H1 (cell line): ENCODE measurements at regions not wholly inside any gene's neighbourhood (a gene's known extent, or its start where the extent isn't known, plus 50 kb on each side); places are given as distances from the start of the nearest gene placed in this dataset.

Source experiments
- CTCF ChIA-PET: fragments of 300-600 bp; sonication (Branson Sonifier 250); formaldehyde crosslinking; loops from one replicate; lab custom pipeline; 2021; ENCODE audit not compliant: partially characterized antibody; lab: Charles Lee
- POLR2A ChIA-PET: fragments of 300-600 bp; sonication (Branson Sonifier 250); formaldehyde crosslinking; loops from one replicate; lab custom pipeline; 2021; ENCODE audit warnings: inconsistent platforms; ENCODE audit not compliant: partially characterized antibody; lab: Charles Lee
- DNase-seq, 2 experiments: peaks; one replicate each; pipeline versions ENCODE4 v3.0.0 to v3.0.0-alpha.2; 2010 to 2022; ENCODE audit warnings: low spot score in 2 of 2, low read depth in 1 of 2, mixed read lengths in 1 of 2
- FAIRE-seq: peaks from 2 replicates; lab custom pipeline; 2011; peaks lifted over from hg19 to GRCh38; lab: Jason Lieb, UNC
- H2AFZ ChIP-seq: 2 replicates; pipeline ENCODE4 v1.8.1; 2012; ENCODE audit warnings: low read length, inconsistent platforms
- H2AK5ac ChIP-seq: 2 replicates; pipeline ENCODE4 v1.6.1; 2013; ENCODE audit warnings: low read depth, low read length
- H2BK120ac ChIP-seq: replicated peaks from 2 replicates; pipeline ENCODE3; 2013; ENCODE audit warnings: low read depth, low read length, inconsistent platforms
- H2BK12ac ChIP-seq: 2 replicates; pipeline ENCODE4 v1.6.1; 2013; ENCODE audit warnings: low read depth, low read length
- H2BK15ac ChIP-seq: 2 replicates; pipeline ENCODE4 v1.6.1; 2013; ENCODE audit warnings: low read length
- H2BK20ac ChIP-seq: 2 replicates; pipeline ENCODE4 v1.6.1; 2013; ENCODE audit warnings: low read length
- H2BK5ac ChIP-seq: 2 replicates; pipeline ENCODE4 v1.6.1; 2013; ENCODE audit warnings: low read depth, low read length
- H3K14ac ChIP-seq: 2 replicates; pipeline ENCODE4 v1.6.1; 2013; ENCODE audit warnings: inconsistent platforms; ENCODE audit not compliant: insufficient read length
- H3K18ac ChIP-seq: 2 replicates; pipeline ENCODE4 v1.6.1; 2013; ENCODE audit warnings: low read length; ENCODE audit errors: extremely low read depth
- H3K23ac ChIP-seq: 2 replicates; pipeline ENCODE4 v1.6.1; 2013; ENCODE audit warnings: inconsistent platforms; ENCODE audit not compliant: insufficient read length
- H3K23me2 ChIP-seq: 2 replicates; pipeline ENCODE4 v1.6.1; 2013; ENCODE audit warnings: low read depth, low read length
- H3K27ac ChIP-seq: 2 replicates; pipeline ENCODE4 v1.6.1; 2011; ENCODE audit warnings: low read depth, low read length, inconsistent platforms
- H3K27me3 ChIP-seq, 4 experiments: replicated peaks in 1 of 4; 1 replicate in 1 of 4; 2 replicates in 3 of 4; pipeline versions ENCODE4 v1.6.1 to v1.8.1; 2011 to 2013; ENCODE audit warnings: low read length in 3 of 4, mild to moderate bottlenecking in 3 of 4, inconsistent platforms in 2 of 4, mixed read lengths in 2 of 4, moderate library complexity in 1 of 4; ENCODE audit not compliant: control insufficient read depth in 3 of 4, insufficient read depth in 3 of 4; ENCODE audit errors: extremely low read depth in 1 of 4
- H3K36me3 ChIP-seq, 4 experiments: 2 replicates each; pipeline versions ENCODE4 v1.6.1 to v1.8.1; 2011 to 2013; ENCODE audit warnings: mild to moderate bottlenecking in 4 of 4, low read length in 3 of 4, moderate library complexity in 2 of 4, control low read depth in 1 of 4, inconsistent platforms in 1 of 4; ENCODE audit not compliant: insufficient read depth in 4 of 4, control insufficient read depth in 2 of 4
- H3K4ac ChIP-seq: replicated peaks from 2 replicates; pipeline ENCODE3; 2013; ENCODE audit warnings: low read length, low read depth, mixed read lengths, inconsistent platforms; ENCODE audit not compliant: insufficient read length
- H3K4me1 ChIP-seq, 4 experiments: replicated peaks in 1 of 4; 1 replicate in 1 of 4; 2 replicates in 3 of 4; pipeline versions ENCODE4 v1.6.1 to v1.8.1; 2011 to 2013; ENCODE audit warnings: low read length in 3 of 4, inconsistent platforms in 2 of 4, mixed read lengths in 1 of 4; ENCODE audit not compliant: insufficient read depth in 4 of 4, control insufficient read depth in 3 of 4
- H3K4me2 ChIP-seq, 2 experiments: 2 replicates each; pipeline versions ENCODE4 v1.6.1 to v1.8.1; 2011 to 2013; ENCODE audit warnings: low read depth in 2 of 2, low read length in 2 of 2, control low read depth in 1 of 2, inconsistent platforms in 1 of 2, mild to moderate bottlenecking in 1 of 2; ENCODE audit not compliant: insufficient read depth in 1 of 2
- H3K4me3 ChIP-seq, 4 experiments: fragments of 200-600, 300-600 bp in 1 of 4; sonication (generic), shearing (Covaris generic), sonication (Bioruptor Twin) in 1 of 4; 2 replicates each; pipeline versions ENCODE4 v1.5.1 to v1.8.1; 2011 to 2016; ENCODE audit warnings: low read length in 4 of 4, low read depth in 3 of 4, control low read depth in 2 of 4, inconsistent platforms in 2 of 4, mild to moderate bottlenecking in 2 of 4, mixed read lengths in 1 of 4, moderate library complexity in 1 of 4; ENCODE audit not compliant: insufficient read depth in 2 of 4; ENCODE audit errors: extremely low read depth in 1 of 4
- H3K56ac ChIP-seq: replicated peaks from 2 replicates; pipeline ENCODE3; 2013; ENCODE audit warnings: low read depth, mild to moderate bottlenecking, mixed read lengths, low read length, inconsistent platforms; ENCODE audit not compliant: insufficient read length
- H3K79me1 ChIP-seq: 2 replicates; pipeline ENCODE4 v1.6.1; 2013; ENCODE audit warnings: low read depth, low read length, control low read depth
- H3K79me2 ChIP-seq, 2 experiments: 2 replicates each; pipeline versions ENCODE4 v1.6.1 to v1.8.1; 2012 to 2013; ENCODE audit warnings: low read length in 2 of 2, mild to moderate bottlenecking in 2 of 2, inconsistent platforms in 1 of 2; ENCODE audit not compliant: insufficient read depth in 2 of 2, control insufficient read depth in 1 of 2
- H3K9ac ChIP-seq, 4 experiments: replicated peaks in 1 of 4; 1 replicate in 1 of 4; 2 replicates in 3 of 4; pipeline versions ENCODE4 v1.6.1 to v1.8.1; 2011 to 2013; ENCODE audit warnings: low read depth in 3 of 4, low read length in 3 of 4, control low read depth in 2 of 4, mild to moderate bottlenecking in 2 of 4, moderate library complexity in 2 of 4, inconsistent platforms in 1 of 4; ENCODE audit errors: extremely low read depth in 1 of 4
- H3K9me3 ChIP-seq, 2 experiments: 2 replicates each; pipeline versions ENCODE4 v1.6.1 to v1.8.1; 2012 to 2013; ENCODE audit warnings: mild to moderate bottlenecking in 2 of 2, moderate library complexity in 2 of 2, control low read depth in 1 of 2, inconsistent platforms in 1 of 2, low read depth in 1 of 2, low read length in 1 of 2, mixed read lengths in 1 of 2; ENCODE audit not compliant: insufficient read depth in 2 of 2
- H4K20me1 ChIP-seq, 2 experiments: replicated peaks in 1 of 2; 2 replicates each; pipeline versions ENCODE3 to v1.8.1; 2011 to 2013; ENCODE audit warnings: inconsistent platforms in 2 of 2, low read length in 2 of 2, mild to moderate bottlenecking in 1 of 2; ENCODE audit not compliant: insufficient read depth in 2 of 2, control insufficient read depth in 1 of 2
- H4K5ac ChIP-seq: 2 replicates; pipeline ENCODE4 v1.6.1; 2013; ENCODE audit warnings: low read length, low read depth, mixed read lengths, inconsistent platforms; ENCODE audit not compliant: insufficient read length
- H4K8ac ChIP-seq: 2 replicates; pipeline ENCODE4 v1.8.0; 2013; ENCODE audit warnings: mild to moderate bottlenecking, moderate library complexity, low read length, inconsistent platforms; ENCODE audit not compliant: insufficient read depth; ENCODE audit errors: extremely low read depth
- H4K91ac ChIP-seq: replicated peaks from 2 replicates; pipeline ENCODE3; 2013; ENCODE audit warnings: low read length, mixed read lengths, inconsistent platforms; ENCODE audit not compliant: insufficient read length
- ATF2 ChIP-seq: IDR thresholded peaks from 2 replicates; pipeline ENCODE4 v1.6.1; 2012; ENCODE audit warnings: low read length, inconsistent platforms
- CBX5 ChIP-seq: fragments of 300-800, 300-1000 bp; sonication (generic); IDR thresholded peaks from 2 replicates; pipeline ENCODE4 v1.7.1; 2016; ENCODE audit warnings: antibody characterized with exemption, low read length, low read depth
- CREB1 ChIP-seq: IDR thresholded peaks from 2 replicates; pipeline ENCODE4 v1.6.1; 2012; ENCODE audit warnings: inconsistent platforms
- EZH2 ChIP-seq: fragments of 200-600 bp; sonication (generic); IDR thresholded peaks from 2 replicates; pipeline ENCODE4 v1.7.1; 2012; ENCODE audit warnings: low read depth, mild to moderate bottlenecking, moderate library complexity, low read length, inconsistent platforms; ENCODE audit not compliant: severe bottlenecking
- HDAC2 ChIP-seq, 2 experiments: fragments of 300-600 bp in 1 of 2; sonication (generic) in 1 of 2; IDR thresholded peaks; 2 replicates each; pipeline ENCODE4 v1.6.1; 2011 to 2012; ENCODE audit warnings: low read depth in 2 of 2, low read length in 2 of 2, mild to moderate bottlenecking in 2 of 2, moderate library complexity in 2 of 2, borderline replicate concordance in 1 of 2, inconsistent platforms in 1 of 2
- JUN ChIP-seq: IDR thresholded peaks from 2 replicates; pipeline ENCODE4 v1.6.1; 2011; ENCODE audit warnings: low read depth, mild to moderate bottlenecking, improper control_type of control experiment, low read length
- PHF8 ChIP-seq: fragments of 200-600 bp; sonication (generic); conservative IDR thresholded peaks from 2 replicates; pipeline ENCODE4 v1.7.1; 2012; ENCODE audit warnings: low read depth, mild to moderate bottlenecking, inconsistent platforms, low read length, moderate library complexity
- POLR2AphosphoS5 ChIP-seq: IDR thresholded peaks from 2 replicates; pipeline ENCODE4 v1.6.1; 2011; ENCODE audit warnings: low read depth, low read length
- POU5F1 ChIP-seq: IDR thresholded peaks from 2 replicates; pipeline ENCODE4 v1.6.1; 2011; ENCODE audit warnings: low read depth, mild to moderate bottlenecking, low read length, moderate library complexity
- SIX5 ChIP-seq: IDR thresholded peaks from 2 replicates; pipeline ENCODE4 v1.6.1; 2011; ENCODE audit warnings: mild to moderate bottlenecking, low read depth, low read length
- TBP ChIP-seq: IDR thresholded peaks from 2 replicates; pipeline ENCODE4 v1.6.1; 2011; ENCODE audit warnings: low read depth, low read length, improper control_type of control experiment
- USF2 ChIP-seq: IDR thresholded peaks from 2 replicates; pipeline ENCODE4 v1.6.1; 2011; ENCODE audit warnings: low read length, improper control_type of control experiment
- WGBS, 2 experiments: shearing (Covaris generic) in 1 of 2; methylation state at CpG; one replicate each; pipeline versions ENCODE4 v1.1.6 to v1.1.7; 2013 to 2015; ENCODE audit warnings: low lambda C conversion rate in 2 of 2, mixed read lengths in 2 of 2, inconsistent platforms in 1 of 2, low coverage in 1 of 2, missing lambda C conversion rate in 1 of 2; ENCODE audit not compliant: insufficient replicate concordance in 2 of 2, insufficient coverage in 1 of 2, insufficient read length in 1 of 2; ENCODE audit errors: extremely low coverage in 1 of 2, missing lambda C conversion rate in 1 of 2; 5-methylcytosine and 5-hydroxymethylcytosine counted together

GRCh38 chr10:31642281-31642680, 286.4 kb downstream of the ARHGAP12 start:
- H3K4me3 ChIP-seq = no peak overlapping the region
- H2BK120ac ChIP-seq = no peak overlapping the region
- H2AFZ ChIP-seq = no peak overlapping the region
- no peak overlapping the region for H3K4me2 ChIP-seq
- H3K14ac ChIP-seq = no peak overlapping the region
- no peak for FAIRE-seq
- no peak overlapping the region for H2BK5ac ChIP-seq
- no peak overlapping the region for H4K91ac ChIP-seq
- no peak overlapping the region for H2AK5ac ChIP-seq
- H3K79me1 ChIP-seq = no peaks in the 10 kb centered on the region
- H3K23ac ChIP-seq = no peak overlapping the region
- H3K4me1 ChIP-seq = no peaks in the 10 kb centered on the region
- no peak overlapping the region for H2BK12ac ChIP-seq
- no peak overlapping the region for H2BK15ac ChIP-seq
- WGBS, 2 experiments = 95% methylated on average over 1 of the region's 1 CpG; no CpG with 5 or more reads in 1 of the 2 experiments
- no peak overlapping the region for H4K8ac ChIP-seq
- H3K9me3 ChIP-seq = peaks cover 0 to 2% of the 10 kb centered on the region in 2 experiments; a peak in 1 of 4 replicates
- H4K5ac ChIP-seq = no peak overlapping the region
- H3K4ac ChIP-seq = no peak overlapping the region
- no peaks in the 10 kb centered on the region for H4K20me1 ChIP-seq
- DNase-seq = no peak
- H3K23me2 ChIP-seq = no peaks in the 10 kb centered on the region
- no peak overlapping the region for H3K27ac ChIP-seq
- no peak overlapping the region for H3K56ac ChIP-seq
- no peak overlapping the region for H3K18ac ChIP-seq
- no peaks in the 10 kb centered on the region for H3K36me3 ChIP-seq
- no peaks in the 10 kb centered on the region for H3K79me2 ChIP-seq
- H2BK20ac ChIP-seq = no peak overlapping the region
- H3K9ac ChIP-seq = no peak overlapping the region
- POLR2A ChIA-PET = no interaction called here
- CTCF ChIA-PET = interaction anchor here (1.2 to 1.9 kb wide), 2 partner anchors 9 to 22 kb away, joined by 3 to 5 read pairs; no protein-coding TSS in a partner anchor
- H3K27me3 ChIP-seq = no peaks in the 10 kb centered on the region
- no peak for TF ChIP-seq POLR2AphosphoS5
- TF ChIP-seq CREB1 = no peak
- no peak for TF ChIP-seq POU5F1
- TF ChIP-seq SIX5 = no peak
- TF ChIP-seq USF2 = no peak
- TF ChIP-seq PHF8 = no peak
- no peak for TF ChIP-seq JUN
- TF ChIP-seq ATF2 = no peak
- TF ChIP-seq TBP = no peak
- TF ChIP-seq CBX5 = no peak
- TF ChIP-seq EZH2 = no peak
- no peak for TF ChIP-seq HDAC2 (IDR thresholded peaks at IDR 0.05; ENCODE audit: borderline replicate concordance in 1 of 2, low read depth in 2 of 2, low read length in 2 of 2)
